ENCODE measurements at regions not wholly inside any gene's neighbourhood (a gene's known extent, or its start where the extent isn't known, plus 50 kb on each side); places are given as distances from the start of the nearest gene placed in this dataset.

DNA sequence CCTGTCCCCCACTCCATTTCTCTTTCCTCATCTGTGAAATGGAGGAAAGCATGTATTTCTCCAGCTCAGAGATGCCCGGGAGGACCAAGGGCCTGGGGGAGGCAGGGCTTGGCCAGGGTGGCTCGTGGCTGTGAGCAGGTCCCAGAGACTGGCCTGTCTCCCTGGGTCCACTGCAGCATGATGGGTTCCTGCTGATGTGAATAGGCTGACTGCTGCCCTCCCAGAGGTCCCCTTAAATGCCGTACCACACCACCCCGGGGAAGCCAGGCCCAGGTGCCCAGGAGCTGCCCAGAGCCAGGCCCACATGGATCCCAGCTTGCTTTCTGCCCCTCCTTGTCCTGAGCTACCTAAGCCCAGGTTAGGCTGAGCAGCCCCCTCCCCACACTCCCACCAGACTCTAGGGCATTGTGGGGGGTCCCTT is 158.2 kb upstream of the C14orf180 start:
- TF ChIP-seq, protein P1, sequence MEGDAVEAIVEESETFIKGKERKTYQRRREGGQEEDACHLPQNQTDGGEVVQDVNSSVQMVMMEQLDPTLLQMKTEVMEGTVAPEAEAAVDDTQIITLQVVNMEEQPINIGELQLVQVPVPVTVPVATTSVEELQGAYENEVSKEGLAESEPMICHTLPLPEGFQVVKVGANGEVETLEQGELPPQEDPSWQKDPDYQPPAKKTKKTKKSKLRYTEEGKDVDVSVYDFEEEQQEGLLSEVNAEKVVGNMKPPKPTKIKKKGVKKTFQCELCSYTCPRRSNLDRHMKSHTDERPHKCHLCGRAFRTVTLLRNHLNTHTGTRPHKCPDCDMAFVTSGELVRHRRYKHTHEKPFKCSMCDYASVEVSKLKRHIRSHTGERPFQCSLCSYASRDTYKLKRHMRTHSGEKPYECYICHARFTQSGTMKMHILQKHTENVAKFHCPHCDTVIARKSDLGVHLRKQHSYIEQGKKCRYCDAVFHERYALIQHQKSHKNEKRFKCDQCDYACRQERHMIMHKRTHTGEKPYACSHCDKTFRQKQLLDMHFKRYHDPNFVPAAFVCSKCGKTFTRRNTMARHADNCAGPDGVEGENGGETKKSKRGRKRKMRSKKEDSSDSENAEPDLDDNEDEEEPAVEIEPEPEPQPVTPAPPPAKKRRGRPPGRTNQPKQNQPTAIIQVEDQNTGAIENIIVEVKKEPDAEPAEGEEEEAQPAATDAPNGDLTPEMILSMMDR (conservative IDR thresholded peaks at IDR 0.05; ENCODE audit: low read depth, low read length): no peak
- DNase-seq (ENCODE audit: low read depth): no peak

DNA sequence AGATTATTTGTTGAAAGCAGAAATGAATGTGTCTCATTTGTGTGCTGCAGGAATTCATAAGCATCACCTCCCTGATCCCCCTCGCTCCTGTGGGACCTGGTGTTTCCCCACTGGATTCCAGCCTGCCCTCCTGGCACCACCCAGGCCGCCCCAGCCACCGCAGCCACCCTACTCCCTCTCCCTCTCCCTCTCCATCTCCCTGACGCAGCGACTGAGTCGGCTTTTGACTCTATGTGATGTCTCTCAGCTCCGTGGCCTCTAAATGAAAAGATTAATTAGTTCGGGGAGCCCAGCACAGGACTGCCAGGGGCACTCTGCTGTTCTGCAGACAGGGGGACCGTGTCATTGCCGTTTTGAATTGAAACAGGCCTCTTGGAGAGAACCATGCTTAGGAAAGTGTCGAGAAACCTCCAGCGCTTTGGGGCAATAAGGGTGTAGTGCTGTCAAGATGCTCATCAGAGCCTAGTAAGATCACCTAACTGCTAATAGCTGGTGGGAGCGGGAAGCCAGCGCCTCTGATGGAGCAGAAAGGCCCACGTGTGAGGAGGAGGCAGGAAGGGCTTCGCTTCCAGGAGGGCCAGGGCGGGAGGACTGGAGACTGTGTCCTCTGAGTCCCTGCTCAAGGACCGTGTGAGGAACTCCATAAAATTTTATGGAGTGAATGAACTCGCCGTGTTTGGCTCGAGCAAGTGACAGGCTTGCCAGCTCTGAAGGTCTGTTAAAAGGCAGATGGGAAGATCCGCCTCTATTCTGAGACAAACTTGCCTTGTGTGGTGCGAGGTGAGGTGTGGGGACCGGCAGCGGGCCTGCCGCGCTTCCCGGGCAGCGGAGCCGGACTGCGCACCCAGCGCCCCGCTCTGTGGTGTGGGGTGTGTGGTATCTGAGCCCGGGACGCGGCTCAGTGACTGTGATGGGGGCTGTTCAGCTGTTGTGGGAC is 157.4 kb upstream of the C14orf180 start:
- H3K4me3 ChIP-seq (ENCODE audit: low read depth, low read length): no peak overlapping the region
- TF ChIP-seq, protein P1 (conservative IDR thresholded peaks at IDR 0.05; ENCODE audit: low read depth, low read length): no peak
- no peak for DNase-seq (ENCODE audit: low read depth)

More for the DNA sequence above, 158.2 kb upstream of the C14orf180 start:
- H3K4me3 ChIP-seq (ENCODE audit: low read depth, low read length): no peak overlapping the region

DNA sequence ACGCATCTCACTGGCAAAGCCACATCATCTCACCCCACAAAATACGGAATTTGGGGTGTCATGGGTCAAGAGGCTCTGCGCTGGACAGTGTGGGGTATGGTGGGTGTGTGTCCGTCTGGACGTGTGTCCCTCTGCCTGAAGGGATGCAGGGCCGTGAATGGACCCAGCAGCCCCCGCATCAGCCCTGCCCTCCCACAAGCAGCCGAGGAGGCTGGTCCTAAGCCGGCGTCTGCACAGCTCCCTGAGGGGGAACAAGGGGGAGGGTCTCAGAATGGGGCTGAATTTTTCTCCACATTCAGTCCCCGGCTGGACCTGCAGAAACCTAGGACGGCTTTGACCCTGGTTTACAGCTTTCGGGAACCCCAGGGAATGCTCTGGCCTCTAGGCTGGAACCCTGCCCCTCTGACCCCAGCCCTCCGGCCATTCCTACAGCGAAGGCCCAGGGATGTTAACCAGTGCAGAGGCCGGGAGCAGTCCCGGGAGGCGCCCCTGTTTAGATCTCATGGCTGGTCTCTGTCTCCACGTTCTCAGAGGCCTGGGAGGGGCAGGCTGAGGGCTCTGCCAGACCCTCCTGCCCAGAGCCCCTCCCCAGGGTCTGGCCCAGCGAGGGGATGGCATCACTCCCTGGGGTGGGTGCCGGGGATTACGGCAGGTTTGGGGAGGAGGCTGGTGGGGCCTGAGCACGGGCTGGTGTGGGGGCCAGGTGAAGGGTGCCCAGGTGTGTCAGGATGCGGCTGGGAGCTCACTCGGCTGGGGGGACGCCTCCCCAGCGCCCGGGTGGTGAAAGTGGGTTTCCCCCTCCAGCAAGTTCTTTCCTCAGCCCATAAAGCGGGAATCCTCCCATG is 156.5 kb upstream of the C14orf180 start:
- no peak overlapping the region for H3K4me3 ChIP-seq (ENCODE audit: low read depth, low read length)
- TF ChIP-seq, protein P1 (conservative IDR thresholded peaks at IDR 0.05; ENCODE audit: low read depth, low read length): no peak
- no peak for DNase-seq (ENCODE audit: low read depth)

DNA sequence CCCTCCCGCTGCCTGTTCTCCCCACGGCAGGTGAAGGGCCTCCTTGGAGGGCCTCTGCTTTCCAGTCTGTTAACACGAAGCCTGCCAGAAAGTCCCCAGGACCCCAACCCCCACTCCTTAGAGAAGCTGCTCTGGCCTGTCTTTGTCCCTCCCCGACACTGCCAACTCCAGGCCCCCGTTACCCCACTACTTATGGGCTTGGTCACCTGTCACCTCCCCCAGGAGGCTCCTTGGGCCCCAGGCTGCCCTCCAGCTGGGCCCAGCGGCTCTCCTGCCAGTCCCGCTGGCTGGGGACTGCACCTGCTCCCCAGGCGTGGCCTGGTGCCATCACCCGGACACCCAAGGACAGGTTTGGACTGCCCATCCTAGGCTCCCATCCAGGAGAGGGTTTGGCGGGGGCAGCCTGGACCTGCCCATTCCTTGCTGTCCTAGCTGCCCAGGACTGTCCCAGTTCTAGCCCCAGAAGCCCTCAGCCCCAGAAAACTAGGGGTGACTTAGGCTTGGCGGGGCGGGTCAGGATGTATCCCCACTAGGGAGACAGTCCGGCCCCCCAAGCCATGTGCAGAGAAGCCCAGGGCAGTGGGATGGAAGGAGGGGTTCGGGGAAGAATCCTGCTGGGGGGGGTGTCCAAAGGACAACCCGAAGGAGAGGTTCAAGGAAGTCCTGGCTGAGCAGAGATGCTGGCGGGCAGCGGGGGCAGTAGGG is 155.7 kb upstream of the C14orf180 start:
- H3K4me3 ChIP-seq (ENCODE audit: low read depth, low read length): no peak overlapping the region
- TF ChIP-seq, protein P1 (conservative IDR thresholded peaks at IDR 0.05; ENCODE audit: low read depth, low read length): no peak
- DNase-seq (ENCODE audit: low read depth): no peak

DNA sequence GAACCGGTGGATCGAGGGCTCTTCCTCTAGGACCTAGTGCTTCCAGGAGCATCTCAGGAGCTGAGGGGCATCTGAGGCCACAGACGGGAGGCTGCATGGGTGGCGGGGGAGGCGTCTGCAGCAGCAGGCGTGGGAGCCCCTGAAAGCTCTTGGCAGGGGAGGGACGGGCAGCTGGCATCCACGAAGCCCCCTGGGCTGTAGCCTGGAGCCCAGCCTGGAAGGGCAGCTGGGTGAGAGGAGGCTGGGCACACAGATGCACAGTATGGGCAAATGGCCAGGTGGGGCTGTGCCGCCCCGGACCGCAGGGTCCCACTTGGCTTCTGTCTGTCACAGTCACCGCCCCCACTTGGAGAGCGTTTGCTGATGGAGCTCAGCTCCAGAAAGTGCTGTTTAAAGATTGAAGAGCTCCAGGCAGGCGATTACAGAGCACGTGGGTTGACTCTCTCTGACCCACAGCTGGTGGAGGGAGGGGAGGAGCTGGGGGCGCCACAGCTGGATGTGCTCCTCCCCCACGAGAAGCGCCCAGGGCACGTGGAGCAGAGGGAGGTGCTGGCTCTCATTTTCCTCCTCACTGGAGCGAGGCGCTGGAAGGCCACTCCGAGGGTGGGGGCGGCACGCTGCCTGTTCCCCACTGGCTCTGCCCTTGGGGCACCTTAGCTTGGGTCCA is 155.0 kb upstream of the C14orf180 start:
- DNase-seq (ENCODE audit: low read depth): no peak
- TF ChIP-seq, protein P1 (conservative IDR thresholded peaks at IDR 0.05; ENCODE audit: low read depth, low read length): no peak

DNA sequence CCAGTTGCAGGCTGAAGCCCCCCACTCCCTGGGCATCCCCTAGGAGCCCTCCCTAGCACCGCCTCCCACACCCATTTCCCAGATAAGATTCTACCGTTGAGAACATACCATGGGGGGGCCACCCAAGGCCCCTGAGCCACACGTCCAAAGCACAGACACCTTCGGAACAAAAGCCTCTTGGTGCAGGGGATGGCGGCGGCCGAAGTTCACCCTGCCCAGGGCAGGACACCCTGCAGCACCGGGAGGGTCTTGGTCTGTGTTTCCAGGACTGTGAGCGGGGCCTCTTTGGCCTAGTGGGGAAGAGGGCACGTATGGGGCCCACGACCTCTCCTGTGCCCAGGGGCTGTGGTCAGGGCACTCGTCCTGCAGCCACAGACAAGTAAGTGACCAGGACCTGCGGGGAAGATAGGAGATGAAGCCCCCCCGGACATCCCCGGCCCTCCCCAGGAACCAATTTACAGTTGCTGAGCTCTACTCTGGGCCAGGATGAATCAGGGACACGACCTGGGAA is 154.3 kb upstream of the C14orf180 start:
- DNase-seq (ENCODE audit: low read depth): no peak
- H3K4me3 ChIP-seq (ENCODE audit: low read depth, low read length): no peak overlapping the region
- TF ChIP-seq, protein P1 (conservative IDR thresholded peaks at IDR 0.05; ENCODE audit: low read depth, low read length): no peak

More for the DNA sequence above, 155.0 kb upstream of the C14orf180 start:
- H3K4me3 ChIP-seq (ENCODE audit: low read depth, low read length): no peak overlapping the region
